GM13977 (cell line): ENCODE measurements at regions not wholly inside any gene's neighbourhood (a gene's known extent, or its start where the extent isn't known, plus 50 kb on each side); places are given as distances from the start of the nearest gene placed in this dataset.

ENCODE experiments used
- DNase-seq: peaks from one replicate; pipeline ENCODE4 v3.0.0; 2012; ENCODE audit warnings: low spot score
- CTCF ChIP-seq: IDR thresholded peaks from 2 replicates; pipeline ENCODE4 v1.5.1; 2012; ENCODE audit warnings: mild to moderate bottlenecking, control low read depth; ENCODE audit not compliant: insufficient read depth; ENCODE audit errors: extremely low read depth, missing control alignments
- in situ Hi-C: fragments of 300-500 bp; cut with MboI; formaldehyde crosslinking; loops from one replicate; pipeline ENCODE4 v1.12.0; 2022; ENCODE audit warnings: low sequenced_read_pairs, low pct_unique_long_range_greater_than_20kb, mixed read lengths, inconsistent platforms; ENCODE audit not compliant: unreplicated experiment

DNA sequence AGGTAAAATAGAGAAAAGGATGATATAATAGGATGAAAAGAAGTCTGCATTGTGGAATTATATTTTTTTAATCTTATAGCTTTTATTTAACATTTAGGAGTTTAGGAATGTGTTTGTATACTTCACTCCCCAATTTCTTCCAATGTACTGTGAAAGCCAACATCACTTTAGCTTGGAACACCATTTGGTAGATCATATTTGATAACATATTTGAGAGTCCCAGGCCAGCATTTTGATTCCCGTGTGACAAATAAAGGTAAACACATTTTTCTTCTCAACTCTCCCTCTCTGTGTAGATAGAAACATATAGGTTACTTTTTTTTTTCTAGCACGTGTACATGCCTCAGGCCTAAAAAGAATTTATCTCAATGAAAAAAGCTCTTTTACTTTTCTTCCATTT, 1551.3 kb downstream of the CDH8 start:
- in situ Hi-C loops, result no loop called here
- TF ChIP-seq CTCF, result no peak
- no peak for DNase-seq

GRCh38 chr16:60481591-60481990, 1554.6 kb downstream of the CDH8 start:
- no peak for DNase-seq
- in situ Hi-C loops, result no loop called here
- no peak for TF ChIP-seq CTCF

DNA sequence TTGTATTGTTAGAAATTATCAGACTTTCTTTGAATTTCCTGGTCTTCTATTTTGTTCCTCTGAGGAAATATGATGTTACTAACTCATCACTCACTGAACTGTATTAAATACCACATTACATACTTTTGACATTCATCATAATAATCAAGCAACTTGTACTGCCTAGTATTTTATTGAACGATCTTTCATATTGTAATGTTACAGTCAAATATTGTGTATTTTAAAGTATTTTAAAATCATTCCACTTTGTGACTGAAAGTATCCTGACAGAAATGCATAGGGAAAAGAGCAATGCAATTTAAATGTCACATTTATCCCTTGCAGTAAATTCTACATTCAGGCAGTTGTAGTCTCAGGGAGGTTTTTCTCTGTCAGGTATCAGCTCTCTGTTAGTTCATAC, 1557.4 kb downstream of the CDH8 start:
- DNase-seq, result no peak
- in situ Hi-C loops, result no loop called here
- no peak for TF ChIP-seq CTCF

- in situ Hi-C loops, result no loop called here
- TF ChIP-seq CTCF, result no peak
- DNase-seq, result no peak
Measured at GRCh38 chr16:60463986-60464385, 1572.3 kb downstream of the CDH8 start.

- DNase-seq, result no peak
- TF ChIP-seq CTCF, result no peak
- in situ Hi-C loops, result no loop called here
Measured at GRCh38 chr16:60459463-60459862, 1576.8 kb downstream of the CDH8 start.

DNA sequence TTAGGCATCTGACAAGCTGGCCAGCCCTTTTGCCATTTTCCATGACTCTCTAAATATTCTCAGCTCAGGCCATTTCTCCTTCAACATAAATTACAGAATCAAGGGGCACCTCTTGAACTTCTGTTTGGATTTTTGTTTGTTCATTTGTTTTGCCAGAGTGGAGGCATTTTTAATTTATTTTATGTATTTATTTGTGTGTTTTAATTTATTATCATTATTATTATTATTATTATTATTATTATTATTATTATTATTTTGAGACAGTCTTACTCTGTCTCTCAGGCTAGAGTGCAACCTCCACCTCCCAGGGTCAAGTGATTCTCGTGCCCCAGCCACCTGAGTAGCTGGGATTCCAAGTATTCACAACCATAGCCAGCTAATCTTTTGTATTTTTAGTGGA, 1578.0 kb downstream of the CDH8 start:
- TF ChIP-seq CTCF, result no peak
- in situ Hi-C loops, result no loop called here
- no peak for DNase-seq

DNA sequence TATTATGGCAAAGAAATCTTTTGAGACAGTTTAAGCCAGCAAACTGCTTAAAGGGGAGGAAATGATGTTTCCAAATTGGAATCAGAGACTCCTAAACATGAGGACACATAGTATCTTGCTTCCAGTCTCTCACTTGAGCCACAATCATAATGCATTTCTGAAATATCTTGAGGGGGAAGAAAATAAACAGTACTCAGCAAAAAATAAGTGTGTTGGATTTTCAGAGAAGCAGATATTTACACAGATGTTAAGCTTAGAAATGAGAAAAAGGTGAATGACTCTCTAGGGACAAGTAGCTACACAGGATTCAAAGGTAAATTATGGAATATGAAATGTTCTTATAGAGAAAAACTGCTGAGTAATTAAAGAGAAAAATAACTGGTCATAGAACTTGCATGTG, 1583.6 kb downstream of the CDH8 start:
- no peak for DNase-seq
- in situ Hi-C loops, result no loop called here
- no peak for TF ChIP-seq CTCF
